GM18505 (cell line): ENCODE measurements at regions not wholly inside any gene's neighbourhood (a gene's known extent, or its start where the extent isn't known, plus 50 kb on each side); places are given as distances from the start of the nearest gene placed in this dataset.
"Not testable (repeated sequence)": the region's sequence is repeated elsewhere in the genome, so short reads cannot be mapped to it uniquely, and the experiment has no call there.

Source experiments
- ATAC-seq: cut with Tn5 transposase; IDR thresholded peaks from one replicate; pipeline ENCODE4 v1.9.1; 2021; ENCODE audit not compliant: unreplicated experiment
- POLR2A ChIP-seq: IDR thresholded peaks from 4 replicates; pipeline ENCODE4 v1.6.1; 2011; ENCODE audit warnings: borderline replicate concordance; ENCODE audit not compliant: insufficient read depth, insufficient read length; ENCODE audit errors: extremely low read depth

GRCh38 chr21:15434163-15434905 lies 295.4 kb upstream of the USP25 start:
- no peak for TF ChIP-seq POLR2A
- no peak for ATAC-seq

- no peak for TF ChIP-seq POLR2A
- ATAC-seq, result no peak
These were observed 293.8 kb upstream of the USP25 start for GRCh38 chr21:15436031-15436430.

GRCh38 chr21:15437883-15438282 lies 291.9 kb upstream of the USP25 start:
- ATAC-seq, result peak; percentile 87

GRCh38 chr21:15439726-15440125 lies 290.1 kb upstream of the USP25 start:
- no peak for TF ChIP-seq POLR2A
- no peak for ATAC-seq

More at GRCh38 chr21:15437883-15438282, 291.9 kb upstream of the USP25 start:
- no peak for TF ChIP-seq POLR2A

- no peak for TF ChIP-seq POLR2A
- no peak for ATAC-seq
These were observed 288.7 kb upstream of the USP25 start for GRCh38 chr21:15441060-15441493.

- no peak for TF ChIP-seq POLR2A
- no peak for ATAC-seq
These were observed 287.8 kb upstream of the USP25 start for GRCh38 chr21:15441992-15442391.

GRCh38 chr21:15442743-15443469 lies 286.9 kb upstream of the USP25 start:
- ATAC-seq, result no peak
- TF ChIP-seq POLR2A, result no peak

- no peak for ATAC-seq
- TF ChIP-seq POLR2A, result no peak
These were observed 286.1 kb upstream of the USP25 start for GRCh38 chr21:15443740-15444117.

GRCh38 chr21:15444118-15444960 lies 285.4 kb upstream of the USP25 start:
- TF ChIP-seq POLR2A, result no peak
- ATAC-seq, result no peak

GRCh38 chr21:15445327-15445726 lies 284.5 kb upstream of the USP25 start:
- ATAC-seq, result peak; percentile 92
- no peak for TF ChIP-seq POLR2A

GRCh38 chr21:15446223-15446622 lies 283.6 kb upstream of the USP25 start:
- TF ChIP-seq POLR2A, result no peak
- ATAC-seq, result no peak

GRCh38 chr21:15449556-15449955 lies 280.2 kb upstream of the USP25 start:
- ATAC-seq, result no peak
- no peak for TF ChIP-seq POLR2A

- no peak for ATAC-seq
- TF ChIP-seq POLR2A, result no peak
These were observed 276.5 kb upstream of the USP25 start for GRCh38 chr21:15453261-15453660.

- ATAC-seq, result not testable (repeated sequence)
These were observed 276.0 kb upstream of the USP25 start for GRCh38 chr21:15453785-15454184.

GRCh38 chr21:15454931-15455330 lies 274.9 kb upstream of the USP25 start:
- not testable (repeated sequence) for ATAC-seq
